K562 (cell line): ENCODE measurements at regions not wholly inside any gene's neighbourhood (a gene's known extent, or its start where the extent isn't known, plus 50 kb on each side); places are given as distances from the start of the nearest gene placed in this dataset.

Source experiments
- NFYB ChIP-seq: IDR thresholded peaks from 2 replicates; pipeline ENCODE4 v1.6.1; 2011; ENCODE audit warnings: mild to moderate bottlenecking, moderate library complexity; ENCODE audit not compliant: insufficient read length; ENCODE audit errors: extremely low read depth
- STAG1 ChIP-seq: sonication (generic); formaldehyde crosslinking; IDR thresholded peaks from 2 replicates; pipeline ENCODE4 v1.5.0; 2020; ENCODE audit warnings: missing genetic modification reagents, borderline replicate concordance

DNA sequence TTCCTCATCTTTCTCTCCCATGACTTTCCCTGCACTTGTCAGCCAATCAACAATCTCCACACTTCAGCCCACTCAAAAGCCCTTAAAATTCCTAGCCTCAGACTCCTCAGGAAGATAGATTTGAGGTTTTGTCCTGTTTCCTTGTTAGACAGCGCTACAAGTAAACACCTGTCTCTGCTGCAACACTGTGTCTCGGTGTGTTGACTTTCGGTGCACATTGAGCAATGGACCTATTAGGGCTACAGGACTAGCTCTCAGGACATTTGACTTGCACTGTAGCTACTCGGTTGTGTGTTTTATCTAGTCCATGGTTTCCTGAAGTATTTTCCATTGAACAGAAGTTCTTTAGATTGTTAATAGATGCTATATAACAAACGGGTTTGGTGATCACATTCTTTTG lies 140.9 kb upstream of the XPO1 start:
- TF ChIP-seq STAG1 (CRISPR knock-in tag), result no peak
- TF ChIP-seq NFYB, result no peak
